ENCODE measurements at regions not wholly inside any gene's neighbourhood (a gene's known extent, or its start where the extent isn't known, plus 50 kb on each side); places are given as distances from the start of the nearest gene placed in this dataset.

GRCh38 chr7:45407730-45408408, 166.3 kb upstream of the ADCY1 start:
- no peaks in the 10 kb centered on the region for H3K4me1 ChIP-seq (ENCODE audit: insufficient read depth, low read length)
- H3K18ac ChIP-seq (ENCODE audit: insufficient read length, low read depth, low read length) = no peak overlapping the region
- no peak overlapping the region for H4K91ac ChIP-seq (ENCODE audit: insufficient read length, low read depth, low read length)
- H2BK20ac ChIP-seq (ENCODE audit: low read depth, low read length, poor library complexity, severe bottlenecking) = no peak overlapping the region
- H2AK5ac ChIP-seq (ENCODE audit: insufficient read length, low read length) = no peak overlapping the region
- no peak overlapping the region; a peak in 1 of 5 replicates for H3K4me3 Mint-ChIP-seq
- no peak overlapping the region for H3K27ac Mint-ChIP-seq
- H3K4ac ChIP-seq (ENCODE audit: low read depth, low read length) = no peak overlapping the region
- H3K27me3 Mint-ChIP-seq (ENCODE audit: low read depth) = peaks cover 17% of the 10 kb centered on the region
- no peak overlapping the region for H4K5ac ChIP-seq (ENCODE audit: insufficient read length, low read depth, low read length)
- peak; percentile 80 for DNase-seq
- no peaks in the 10 kb centered on the region for H4K20me1 ChIP-seq (ENCODE audit: control insufficient read depth, insufficient read depth, insufficient read length)
- no peak overlapping the region for H3K9ac ChIP-seq (ENCODE audit: extremely low read depth, insufficient read length, low read length)
- H3K27ac ChIP-seq (ENCODE audit: insufficient read length, low read depth, low read length) = no peak overlapping the region
- H2BK120ac ChIP-seq (ENCODE audit: low read depth, low read length, poor library complexity, severe bottlenecking) = no peak overlapping the region
- peaks cover 5% of the 10 kb centered on the region for H3K9me3 ChIP-seq (ENCODE audit: control insufficient read depth, low read depth, low read length)
- no CpG with 5 or more reads among the region's 27 CpGs for WGBS (ENCODE audit: extremely low coverage, insufficient read length, low lambda C conversion rate)
- H4K8ac ChIP-seq (replicated peaks; ENCODE audit: insufficient read length, low read depth, low read length) = no peak overlapping the region
- no peaks in the 10 kb centered on the region for H3K27me3 ChIP-seq (ENCODE audit: insufficient read depth, low read length)
- H2BK15ac ChIP-seq (ENCODE audit: low read depth, low read length) = no peak overlapping the region
- H3K36me3 Mint-ChIP-seq (ENCODE audit: insufficient read depth in 1 of 3, low read depth in 3 of 3) = peaks cover 5 to 8% (median 5%) of the 10 kb centered on the region in 3 experiments; a peak in 6 of 7 replicates
- TF ChIP-seq CTCF (conservative IDR thresholded peaks at IDR 0.05) = peak; percentile 71
- no peak overlapping the region for H2BK5ac ChIP-seq (ENCODE audit: insufficient read length, low read length)
- H2AFZ ChIP-seq (ENCODE audit: low read length) = no peak overlapping the region
- H2BK12ac ChIP-seq (ENCODE audit: insufficient read length, low read depth, low read length) = no peak overlapping the region
- H3K23ac ChIP-seq (ENCODE audit: insufficient read length, low read depth, low read length) = no peak overlapping the region
- no peak overlapping the region for H3T11ph ChIP-seq (ENCODE audit: low read length)
- no peak overlapping the region; the same call in 1 of the 2 replicates for H3K14ac ChIP-seq (ENCODE audit: insufficient read depth, low read length)
- no peak overlapping the region for H3K4me2 ChIP-seq (ENCODE audit: insufficient read depth, insufficient read length, low read length)
- H3K79me2 ChIP-seq (ENCODE audit: insufficient read depth, low read length) = no peaks in the 10 kb centered on the region
- H3K9me3 Mint-ChIP-seq = peaks cover 17 to 25% of the 10 kb centered on the region in 2 experiments; a peak in 4 of 5 replicates
- no peak overlapping the region for H3K56ac ChIP-seq (ENCODE audit: insufficient read length, low read depth, low read length)
- H3K4me1 Mint-ChIP-seq = peaks cover 7 to 8% of the 10 kb centered on the region in 2 experiments; a peak in 3 of 4 replicates
- H3K23me2 ChIP-seq (ENCODE audit: insufficient read length, low read depth, low read length, poor library complexity, severe bottlenecking) = peaks cover 3% of the 10 kb centered on the region
- no peaks in the 10 kb centered on the region for H3K79me1 ChIP-seq (ENCODE audit: insufficient read depth, low read depth, low read length, poor library complexity, severe bottlenecking)
